ENCODE measurements at regions not wholly inside any gene's neighbourhood (a gene's known extent, or its start where the extent isn't known, plus 50 kb on each side); places are given as distances from the start of the nearest gene placed in this dataset.

GRCh38 chr2:183359867-183360266, 235.6 kb downstream of the NUP35 start:
- Histone ChIP-seq H3K27me3 (ENCODE audit: control insufficient read depth, insufficient read depth, low read length, poor library complexity, severe bottlenecking) (no peaks in the 10 kb centered on the region), H3K4me3 (ENCODE audit: insufficient read depth, low read depth, low read length) (no peak overlapping the region), H3K27ac (ENCODE audit: insufficient read depth, low read depth, low read length, poor library complexity, severe bottlenecking) (no peak overlapping the region), H3K9me3 (ENCODE audit: control insufficient read depth, low read length) (no peaks in the 10 kb centered on the region), H3K4me1 (ENCODE audit: control insufficient read depth, insufficient read depth, low read length) (no peaks in the 10 kb centered on the region), H3K36me3 (ENCODE audit: control insufficient read depth, insufficient read depth, low read length) (no peaks in the 10 kb centered on the region)
- WGBS, 2 experiments = 90% methylated on average over 2 of the region's 2 CpGs; no CpG with 5 or more reads in 1 of the 2 experiments

GRCh38 chr2:183371545-183371944, 247.3 kb downstream of the NUP35 start:
- Histone ChIP-seq H3K36me3 (ENCODE audit: control insufficient read depth, insufficient read depth, low read length) (no peaks in the 10 kb centered on the region), H3K4me3 (ENCODE audit: insufficient read depth, low read depth, low read length) (no peak overlapping the region), H3K9me3 (ENCODE audit: control insufficient read depth, low read length) (no peaks in the 10 kb centered on the region), H3K4me1 (ENCODE audit: control insufficient read depth, insufficient read depth, low read length) (no peaks in the 10 kb centered on the region), H3K27ac (ENCODE audit: insufficient read depth, low read depth, low read length, poor library complexity, severe bottlenecking) (no peak overlapping the region), H3K27me3 (ENCODE audit: control insufficient read depth, insufficient read depth, low read length, poor library complexity, severe bottlenecking) (no peaks in the 10 kb centered on the region)

- Histone ChIP-seq H3K27me3 (ENCODE audit: control insufficient read depth, insufficient read depth, low read length, poor library complexity, severe bottlenecking) (no peaks in the 10 kb centered on the region), H3K4me3 (ENCODE audit: insufficient read depth, low read depth, low read length) (no peak overlapping the region)
- whole genome bisulfite sequencing, 2 experiments = 92 to 100% methylated on average over 3 of the region's 3 CpGs
Measured at GRCh38 chr2:183375821-183376220, 251.6 kb downstream of the NUP35 start.

GRCh38 chr2:183383854-183384253, 259.6 kb downstream of the NUP35 start:
- H3K9me3 ChIP-seq (ENCODE audit: control insufficient read depth, low read length) = no peaks in the 10 kb centered on the region
- no peaks in the 10 kb centered on the region for H3K27me3 ChIP-seq (ENCODE audit: control insufficient read depth, insufficient read depth, low read length, poor library complexity, severe bottlenecking)
- H3K4me3 ChIP-seq (ENCODE audit: insufficient read depth, low read depth, low read length) = no peak overlapping the region
- H3K27ac ChIP-seq (ENCODE audit: insufficient read depth, low read depth, low read length, poor library complexity, severe bottlenecking) = no peak overlapping the region
- no peaks in the 10 kb centered on the region for H3K4me1 ChIP-seq (ENCODE audit: control insufficient read depth, insufficient read depth, low read length)
- WGBS, 2 experiments = 77 to 100% methylated on average over 1 of the region's 1 CpG
- no peaks in the 10 kb centered on the region for H3K36me3 ChIP-seq (ENCODE audit: control insufficient read depth, insufficient read depth, low read length)

More at GRCh38 chr2:183375821-183376220, 251.6 kb downstream of the NUP35 start:
- Histone ChIP-seq H3K36me3 (ENCODE audit: control insufficient read depth, insufficient read depth, low read length) (no peaks in the 10 kb centered on the region), H3K27ac (ENCODE audit: insufficient read depth, low read depth, low read length, poor library complexity, severe bottlenecking) (no peak overlapping the region), H3K9me3 (ENCODE audit: control insufficient read depth, low read length) (no peaks in the 10 kb centered on the region), H3K4me1 (ENCODE audit: control insufficient read depth, insufficient read depth, low read length) (no peaks in the 10 kb centered on the region)

GRCh38 chr2:183389546-183390080, 265.4 kb downstream of the NUP35 start:
- WGBS, 2 experiments = 85 to 95% methylated on average over 2 of the region's 2 CpGs
- no peak overlapping the region for H3K4me3 ChIP-seq (ENCODE audit: insufficient read depth, low read depth, low read length)
- H3K36me3 ChIP-seq (ENCODE audit: control insufficient read depth, insufficient read depth, low read length) = no peaks in the 10 kb centered on the region
- no peak overlapping the region for H3K27ac ChIP-seq (ENCODE audit: insufficient read depth, low read depth, low read length, poor library complexity, severe bottlenecking)
- H3K9me3 ChIP-seq (ENCODE audit: control insufficient read depth, low read length) = no peaks in the 10 kb centered on the region
- H3K4me1 ChIP-seq (ENCODE audit: control insufficient read depth, insufficient read depth, low read length) = no peaks in the 10 kb centered on the region
- no peaks in the 10 kb centered on the region for H3K27me3 ChIP-seq (ENCODE audit: control insufficient read depth, insufficient read depth, low read length, poor library complexity, severe bottlenecking)

GRCh38 chr2:183390109-183390508, 265.9 kb downstream of the NUP35 start:
- H3K9me3 ChIP-seq (ENCODE audit: control insufficient read depth, low read length) = no peaks in the 10 kb centered on the region
- WGBS, 2 experiments = 88 to 91% methylated on average over 4 of the region's 4 CpGs
- no peak overlapping the region for H3K27ac ChIP-seq (ENCODE audit: insufficient read depth, low read depth, low read length, poor library complexity, severe bottlenecking)
- H3K27me3 ChIP-seq (ENCODE audit: control insufficient read depth, insufficient read depth, low read length, poor library complexity, severe bottlenecking) = no peaks in the 10 kb centered on the region
- no peaks in the 10 kb centered on the region for H3K4me1 ChIP-seq (ENCODE audit: control insufficient read depth, insufficient read depth, low read length)
- no peak overlapping the region for H3K4me3 ChIP-seq (ENCODE audit: insufficient read depth, low read depth, low read length)
- H3K36me3 ChIP-seq (ENCODE audit: control insufficient read depth, insufficient read depth, low read length) = no peaks in the 10 kb centered on the region

- no peaks in the 10 kb centered on the region for H3K27me3 ChIP-seq (ENCODE audit: control insufficient read depth, insufficient read depth, low read length, poor library complexity, severe bottlenecking)
- no peak overlapping the region for H3K4me3 ChIP-seq (ENCODE audit: insufficient read depth, low read depth, low read length)
- 93 to 95% methylated on average over 7 of the region's 7 CpGs for WGBS, 2 experiments
- H3K27ac ChIP-seq (ENCODE audit: insufficient read depth, low read depth, low read length, poor library complexity, severe bottlenecking) = no peak overlapping the region
- H3K4me1 ChIP-seq (ENCODE audit: control insufficient read depth, insufficient read depth, low read length) = peaks cover 9% of the 10 kb centered on the region
- H3K36me3 ChIP-seq (ENCODE audit: control insufficient read depth, insufficient read depth, low read length) = no peaks in the 10 kb centered on the region
- H3K9me3 ChIP-seq (ENCODE audit: control insufficient read depth, low read length) = no peaks in the 10 kb centered on the region
Measured at GRCh38 chr2:183404392-183404791, 280.1 kb downstream of the NUP35 start.

GRCh38 chr2:183408562-183408961, 284.3 kb downstream of the NUP35 start:
- no peaks in the 10 kb centered on the region for H3K9me3 ChIP-seq (ENCODE audit: control insufficient read depth, low read length)
- WGBS, 2 experiments = 0% methylated on average over 1 of the region's 1 CpG; no CpG with 5 or more reads in 1 of the 2 experiments
- H3K36me3 ChIP-seq (ENCODE audit: control insufficient read depth, insufficient read depth, low read length) = no peaks in the 10 kb centered on the region
- H3K4me3 ChIP-seq (ENCODE audit: insufficient read depth, low read depth, low read length) = no peak overlapping the region
- peaks cover 9% of the 10 kb centered on the region for H3K4me1 ChIP-seq (ENCODE audit: control insufficient read depth, insufficient read depth, low read length)
- no peak overlapping the region for H3K27ac ChIP-seq (ENCODE audit: insufficient read depth, low read depth, low read length, poor library complexity, severe bottlenecking)
- H3K27me3 ChIP-seq (ENCODE audit: control insufficient read depth, insufficient read depth, low read length, poor library complexity, severe bottlenecking) = no peaks in the 10 kb centered on the region

- H3K27me3 ChIP-seq (ENCODE audit: control insufficient read depth, insufficient read depth, low read length, poor library complexity, severe bottlenecking) = no peaks in the 10 kb centered on the region
Measured at GRCh38 chr2:183409662-183410061, 285.4 kb downstream of the NUP35 start.

GRCh38 chr2:183416753-183417152, 292.5 kb downstream of the NUP35 start:
- H3K27me3 ChIP-seq (ENCODE audit: control insufficient read depth, insufficient read depth, low read length, poor library complexity, severe bottlenecking) = no peaks in the 10 kb centered on the region
- no peak overlapping the region for H3K4me3 ChIP-seq (ENCODE audit: insufficient read depth, low read depth, low read length)
- H3K27ac ChIP-seq (ENCODE audit: insufficient read depth, low read depth, low read length, poor library complexity, severe bottlenecking) = no peak overlapping the region
- 52 to 61% methylated on average over 4 of the region's 4 CpGs for WGBS, 2 experiments
- H3K36me3 ChIP-seq (ENCODE audit: control insufficient read depth, insufficient read depth, low read length) = no peaks in the 10 kb centered on the region
- peaks cover 4% of the 10 kb centered on the region for H3K4me1 ChIP-seq (ENCODE audit: control insufficient read depth, insufficient read depth, low read length)
- no peaks in the 10 kb centered on the region for H3K9me3 ChIP-seq (ENCODE audit: control insufficient read depth, low read length)

More at GRCh38 chr2:183409662-183410061, 285.4 kb downstream of the NUP35 start:
- H3K4me3 ChIP-seq (ENCODE audit: insufficient read depth, low read depth, low read length) = no peak overlapping the region
- peaks cover 9% of the 10 kb centered on the region for H3K4me1 ChIP-seq (ENCODE audit: control insufficient read depth, insufficient read depth, low read length)
- H3K27ac ChIP-seq (ENCODE audit: insufficient read depth, low read depth, low read length, poor library complexity, severe bottlenecking) = no peak overlapping the region
- H3K36me3 ChIP-seq (ENCODE audit: control insufficient read depth, insufficient read depth, low read length) = no peaks in the 10 kb centered on the region
- no peaks in the 10 kb centered on the region for H3K9me3 ChIP-seq (ENCODE audit: control insufficient read depth, low read length)

GRCh38 chr2:183426825-183427224, 302.6 kb downstream of the NUP35 start:
- Histone ChIP-seq H3K27me3 (ENCODE audit: control insufficient read depth, insufficient read depth, low read length, poor library complexity, severe bottlenecking) (no peaks in the 10 kb centered on the region), H3K9me3 (ENCODE audit: control insufficient read depth, low read length) (no peaks in the 10 kb centered on the region), H3K27ac (ENCODE audit: insufficient read depth, low read depth, low read length, poor library complexity, severe bottlenecking) (no peak overlapping the region), H3K4me1 (ENCODE audit: control insufficient read depth, insufficient read depth, low read length) (no peaks in the 10 kb centered on the region), H3K36me3 (ENCODE audit: control insufficient read depth, insufficient read depth, low read length) (no peaks in the 10 kb centered on the region), H3K4me3 (ENCODE audit: insufficient read depth, low read depth, low read length) (no peak overlapping the region)
- WGBS, 2 experiments = 94 to 100% methylated on average over 3 of the region's 3 CpGs
